Activated T-helper 17 cell treated with anti-CD3 and anti-CD28 coated beads, Interleukin-2, amount 50 U/mL, for 72 hours (primary cell): ENCODE measurements at regions not wholly inside any gene's neighbourhood (a gene's known extent, or its start where the extent isn't known, plus 50 kb on each side); places are given as distances from the start of the nearest gene placed in this dataset.
A peak's percentile ranks its signal among the peaks of the same experiment; 100 is the strongest.
"Not testable (repeated sequence)": the region's sequence is repeated elsewhere in the genome, so short reads cannot be mapped to it uniquely, and the experiment has no call there.

Experiments
- ATAC-seq: fragments of 150-1000 bp; cut with Tn5 transposase; replicated peaks from 2 replicates; pipeline ENCODE4 v1.10.0; 2021; ENCODE audit warnings: mild to moderate bottlenecking, moderate library complexity
- H3K27ac Mint-ChIP-seq: one replicate; pipeline ENCODE4 v1.8.0; 2022; ENCODE audit warnings: mixed read lengths
- H3K27me3 Mint-ChIP-seq: one replicate; pipeline ENCODE4 v1.8.0; 2022; ENCODE audit warnings: mixed read lengths
- H3K36me3 Mint-ChIP-seq: one replicate; pipeline ENCODE4 v1.8.0; 2022; ENCODE audit warnings: low read depth, mild to moderate bottlenecking, mixed read lengths
- H3K4me1 Mint-ChIP-seq: one replicate; pipeline ENCODE4 v1.8.0; 2022; ENCODE audit warnings: mixed read lengths
- H3K4me3 Mint-ChIP-seq: one replicate; pipeline ENCODE4 v1.8.0; 2022; ENCODE audit warnings: mild to moderate bottlenecking, mixed read lengths
- H3K9me3 Mint-ChIP-seq: one replicate; pipeline ENCODE4 v1.8.0; 2022; ENCODE audit warnings: mixed read lengths

GRCh38 chr6:141393405-141394124 is 739.2 kb upstream of the GJE1 start:
- H3K27me3 Mint-ChIP-seq, result no peaks in the 10 kb centered on the region
- H3K4me3 Mint-ChIP-seq, result no peak overlapping the region
- H3K27ac Mint-ChIP-seq, result no peak overlapping the region
- H3K4me1 Mint-ChIP-seq, result peaks cover 4% of the 10 kb centered on the region
- no peaks in the 10 kb centered on the region for H3K36me3 Mint-ChIP-seq
- H3K9me3 Mint-ChIP-seq, result no peaks in the 10 kb centered on the region
- no peak for ATAC-seq

GRCh38 chr6:141391135-141391534 is 741.6 kb upstream of the GJE1 start:
- H3K36me3 Mint-ChIP-seq, H3K27me3 Mint-ChIP-seq, ATAC-seq: not testable (repeated sequence)

GRCh38 chr6:141388666-141389065 is 744.1 kb upstream of the GJE1 start:
- ATAC-seq, result no peak

More at GRCh38 chr6:141391135-141391534, 741.6 kb upstream of the GJE1 start:
- not testable (repeated sequence) for H3K4me1 Mint-ChIP-seq, H3K27ac Mint-ChIP-seq, H3K9me3 Mint-ChIP-seq, H3K4me3 Mint-ChIP-seq

GRCh38 chr6:141370438-141370837 is 762.3 kb upstream of the GJE1 start:
- no peak overlapping the region for H3K27ac Mint-ChIP-seq
- no peaks in the 10 kb centered on the region for H3K36me3 Mint-ChIP-seq
- ATAC-seq, result no peak
- no peaks in the 10 kb centered on the region for H3K4me1 Mint-ChIP-seq
- no peaks in the 10 kb centered on the region for H3K9me3 Mint-ChIP-seq
- H3K27me3 Mint-ChIP-seq, result no peaks in the 10 kb centered on the region
- no peak overlapping the region for H3K4me3 Mint-ChIP-seq

More at GRCh38 chr6:141388666-141389065, 744.1 kb upstream of the GJE1 start:
- no peak overlapping the region for H3K27ac Mint-ChIP-seq
- H3K36me3 Mint-ChIP-seq, result no peaks in the 10 kb centered on the region
- no peak overlapping the region for H3K4me3 Mint-ChIP-seq
- no peaks in the 10 kb centered on the region for H3K27me3 Mint-ChIP-seq
- peaks cover 3% of the 10 kb centered on the region for H3K4me1 Mint-ChIP-seq
- H3K9me3 Mint-ChIP-seq, result no peaks in the 10 kb centered on the region

- not testable (repeated sequence) for H3K4me3 Mint-ChIP-seq, H3K4me1 Mint-ChIP-seq, H3K36me3 Mint-ChIP-seq
Measured at GRCh38 chr6:141366796-141367195, 765.9 kb upstream of the GJE1 start.

GRCh38 chr6:141364694-141365093 is 768.0 kb upstream of the GJE1 start:
- no peaks in the 10 kb centered on the region for H3K4me1 Mint-ChIP-seq
- H3K4me3 Mint-ChIP-seq, result no peak overlapping the region
- ATAC-seq, result no peak
- H3K27ac Mint-ChIP-seq, result no peak overlapping the region
- H3K27me3 Mint-ChIP-seq, result no peaks in the 10 kb centered on the region
- no peaks in the 10 kb centered on the region for H3K9me3 Mint-ChIP-seq
- H3K36me3 Mint-ChIP-seq, result no peaks in the 10 kb centered on the region

More at GRCh38 chr6:141366796-141367195, 765.9 kb upstream of the GJE1 start:
- H3K9me3 Mint-ChIP-seq, ATAC-seq, H3K27ac Mint-ChIP-seq, H3K27me3 Mint-ChIP-seq: not testable (repeated sequence)

GRCh38 chr6:141364232-141364631 is 768.5 kb upstream of the GJE1 start:
- H3K27me3 Mint-ChIP-seq, result no peaks in the 10 kb centered on the region
- no peak overlapping the region for H3K4me3 Mint-ChIP-seq
- no peaks in the 10 kb centered on the region for H3K36me3 Mint-ChIP-seq
- no peaks in the 10 kb centered on the region for H3K9me3 Mint-ChIP-seq
- H3K27ac Mint-ChIP-seq, result no peak overlapping the region
- no peak for ATAC-seq
- no peaks in the 10 kb centered on the region for H3K4me1 Mint-ChIP-seq

GRCh38 chr6:141361559-141361958 is 771.2 kb upstream of the GJE1 start:
- Mint-ChIP-seq H3K9me3 (peaks cover 8% of the 10 kb centered on the region), H3K36me3 (no peaks in the 10 kb centered on the region), H3K27ac (no peak overlapping the region), H3K4me1 (no peaks in the 10 kb centered on the region), H3K27me3 (no peaks in the 10 kb centered on the region), H3K4me3 (no peak overlapping the region)
- ATAC-seq, result no peak

- Mint-ChIP-seq H3K27me3 (no peaks in the 10 kb centered on the region), H3K4me3 (no peak overlapping the region), H3K9me3 (peaks cover 8% of the 10 kb centered on the region), H3K4me1 (no peaks in the 10 kb centered on the region), H3K27ac (no peak overlapping the region), H3K36me3 (no peaks in the 10 kb centered on the region)
- ATAC-seq, result no peak
Measured at GRCh38 chr6:141359953-141360352, 772.8 kb upstream of the GJE1 start.

- ATAC-seq, result no peak
- Mint-ChIP-seq H3K36me3 (no peaks in the 10 kb centered on the region), H3K9me3 (peaks cover 8% of the 10 kb centered on the region), H3K27me3 (no peaks in the 10 kb centered on the region), H3K4me1 (no peaks in the 10 kb centered on the region), H3K27ac (no peak overlapping the region), H3K4me3 (no peak overlapping the region)
Measured at GRCh38 chr6:141354191-141354955, 778.4 kb upstream of the GJE1 start.

- Mint-ChIP-seq H3K36me3 (no peaks in the 10 kb centered on the region), H3K4me1 (no peaks in the 10 kb centered on the region), H3K4me3 (no peak overlapping the region), H3K9me3 (no peaks in the 10 kb centered on the region), H3K27me3 (no peaks in the 10 kb centered on the region), H3K27ac (no peak overlapping the region)
- no peak for ATAC-seq
Measured at GRCh38 chr6:141351721-141352120, 781.0 kb upstream of the GJE1 start.

- Mint-ChIP-seq H3K9me3 (no peaks in the 10 kb centered on the region), H3K4me1 (no peaks in the 10 kb centered on the region), H3K36me3 (no peaks in the 10 kb centered on the region), H3K27me3 (no peaks in the 10 kb centered on the region), H3K4me3 (no peak overlapping the region), H3K27ac (no peak overlapping the region)
- ATAC-seq, result no peak
Measured at GRCh38 chr6:141349710-141350109, 783.0 kb upstream of the GJE1 start.

- Mint-ChIP-seq H3K36me3 (no peaks in the 10 kb centered on the region), H3K9me3 (no peaks in the 10 kb centered on the region), H3K4me3 (no peak overlapping the region), H3K27me3 (no peaks in the 10 kb centered on the region), H3K4me1 (no peaks in the 10 kb centered on the region), H3K27ac (no peak overlapping the region)
- peak; percentile 52 for ATAC-seq
Measured at GRCh38 chr6:141347906-141348492, 784.7 kb upstream of the GJE1 start.

- H3K27ac Mint-ChIP-seq, result no peak overlapping the region
- ATAC-seq, result no peak
- no peaks in the 10 kb centered on the region for H3K9me3 Mint-ChIP-seq
- no peaks in the 10 kb centered on the region for H3K4me1 Mint-ChIP-seq
- no peaks in the 10 kb centered on the region for H3K36me3 Mint-ChIP-seq
- H3K27me3 Mint-ChIP-seq, result no peaks in the 10 kb centered on the region
- H3K4me3 Mint-ChIP-seq, result no peak overlapping the region
Measured at GRCh38 chr6:141347086-141347485, 785.6 kb upstream of the GJE1 start.

GRCh38 chr6:141346535-141346934 is 786.2 kb upstream of the GJE1 start:
- Mint-ChIP-seq H3K27me3 (no peaks in the 10 kb centered on the region), H3K9me3 (no peaks in the 10 kb centered on the region), H3K4me1 (no peaks in the 10 kb centered on the region), H3K4me3 (no peak overlapping the region), H3K27ac (no peak overlapping the region), H3K36me3 (no peaks in the 10 kb centered on the region)
- no peak for ATAC-seq
